Skeletal muscle tissue (tissue), 3 donors: ENCODE measurements at regions not wholly inside any gene's neighbourhood (a gene's known extent, or its start where the extent isn't known, plus 50 kb on each side); places are given as distances from the start of the nearest gene placed in this dataset.
"Not testable (repeated sequence)": the region's sequence is repeated elsewhere in the genome, so short reads cannot be mapped to it uniquely, and the experiment has no call there.

Experiments
- H3K27ac ChIP-seq: one replicate; pipeline ENCODE4 v1.7.0; 2013; ENCODE audit warnings: mild to moderate bottlenecking, low read depth, low read length, inconsistent platforms
- H3K27me3 ChIP-seq, 3 donors: one replicate each; pipeline ENCODE4 v1.7.0; 2013; ENCODE audit warnings: low read length in 3 of 3; ENCODE audit not compliant: control insufficient read depth in 3 of 3, insufficient read depth in 3 of 3
- H3K36me3 ChIP-seq, 3 donors: one replicate each; pipeline ENCODE4 v1.7.0; 2013; ENCODE audit warnings: low read length in 3 of 3; ENCODE audit not compliant: control insufficient read depth in 3 of 3, insufficient read depth in 3 of 3
- H3K4me1 ChIP-seq, 3 donors: one replicate each; pipeline ENCODE4 v1.7.0; 2013; ENCODE audit warnings: low read length in 3 of 3, mild to moderate bottlenecking in 3 of 3; ENCODE audit not compliant: control insufficient read depth in 3 of 3, insufficient read depth in 3 of 3
- H3K4me3 ChIP-seq, 3 donors: one replicate each; pipeline ENCODE4 v1.7.0; 2013; ENCODE audit warnings: low read length in 3 of 3
- H3K9ac ChIP-seq, 3 donors: one replicate each; pipeline ENCODE4 v1.7.0; 2013; ENCODE audit warnings: low read length in 3 of 3, mild to moderate bottlenecking in 3 of 3, moderate library complexity in 2 of 3, low read depth in 1 of 3
- H3K9me3 ChIP-seq, 3 donors: one replicate each; pipeline ENCODE4 v1.7.0; 2013; ENCODE audit warnings: low read length in 3 of 3; ENCODE audit not compliant: control insufficient read depth in 3 of 3
- donor health status: Osteomylitis.

GRCh38 chr7:142437741-142438140, 179.9 kb upstream of the PRSS58 start:
- Histone ChIP-seq H3K9me3 (no peaks in the 10 kb centered on the region), H3K4me3 (no peak overlapping the region), H3K27me3 (peaks cover 0 to 2% (median 0%) of the 10 kb centered on the region in 3 donors), H3K4me1 (peaks cover 0 to 2% (median 0%) of the 10 kb centered on the region in 3 donors), H3K9ac (no peak overlapping the region), H3K27ac (no peak overlapping the region), H3K36me3 (no peaks in the 10 kb centered on the region)

GRCh38 chr7:142436601-142437000, 178.7 kb upstream of the PRSS58 start:
- peaks cover 0 to 2% (median 0%) of the 10 kb centered on the region in 3 donors for H3K27me3 ChIP-seq
- no peaks in the 10 kb centered on the region for H3K9me3 ChIP-seq
- no peak overlapping the region for H3K27ac ChIP-seq
- H3K4me3 ChIP-seq: no peak overlapping the region
- no peak overlapping the region for H3K9ac ChIP-seq
- H3K4me1 ChIP-seq: peaks cover 0 to 2% (median 0%) of the 10 kb centered on the region in 3 donors
- H3K36me3 ChIP-seq: no peaks in the 10 kb centered on the region

GRCh38 chr7:142435606-142436005, 177.7 kb upstream of the PRSS58 start:
- not testable (repeated sequence) for H3K36me3 ChIP-seq, H3K4me3 ChIP-seq, H3K4me1 ChIP-seq, H3K9me3 ChIP-seq, H3K27ac ChIP-seq, H3K9ac ChIP-seq, H3K27me3 ChIP-seq

- Histone ChIP-seq H3K4me1 (peaks cover 0 to 2% (median 0%) of the 10 kb centered on the region in 3 donors), H3K27ac (no peak overlapping the region), H3K9ac (no peak overlapping the region), H3K27me3 (peaks cover 0 to 2% (median 0%) of the 10 kb centered on the region in 3 donors), H3K36me3 (no peaks in the 10 kb centered on the region), H3K9me3 (no peaks in the 10 kb centered on the region), H3K4me3 (no peak overlapping the region)
Observed at GRCh38 chr7:142434666-142435167, 176.9 kb upstream of the PRSS58 start.

GRCh38 chr7:142434133-142434532, 176.3 kb upstream of the PRSS58 start:
- not testable (repeated sequence) for H3K27ac ChIP-seq, H3K9ac ChIP-seq, H3K27me3 ChIP-seq, H3K4me3 ChIP-seq, H3K4me1 ChIP-seq, H3K9me3 ChIP-seq, H3K36me3 ChIP-seq

- no peaks in the 10 kb centered on the region for H3K9me3 ChIP-seq
- H3K4me1 ChIP-seq: no peaks in the 10 kb centered on the region
- H3K27me3 ChIP-seq: no peaks in the 10 kb centered on the region
- H3K27ac ChIP-seq: no peak overlapping the region
- H3K36me3 ChIP-seq: no peaks in the 10 kb centered on the region
- H3K4me3 ChIP-seq: no peak overlapping the region
- no peak overlapping the region for H3K9ac ChIP-seq
Observed at GRCh38 chr7:142432377-142432776, 174.5 kb upstream of the PRSS58 start.

- H3K9me3 ChIP-seq: no peaks in the 10 kb centered on the region
- no peaks in the 10 kb centered on the region for H3K36me3 ChIP-seq
- H3K9ac ChIP-seq: no peak overlapping the region
- no peaks in the 10 kb centered on the region for H3K27me3 ChIP-seq
- no peak overlapping the region for H3K4me3 ChIP-seq
- H3K27ac ChIP-seq: no peak overlapping the region
- H3K4me1 ChIP-seq: no peaks in the 10 kb centered on the region
Observed at GRCh38 chr7:142431491-142431890, 173.6 kb upstream of the PRSS58 start.

GRCh38 chr7:142428094-142428493, 170.2 kb upstream of the PRSS58 start:
- H3K9ac ChIP-seq: no peak overlapping the region
- H3K27ac ChIP-seq: no peak overlapping the region
- no peak overlapping the region for H3K4me3 ChIP-seq
- H3K4me1 ChIP-seq: no peaks in the 10 kb centered on the region
- H3K9me3 ChIP-seq: no peaks in the 10 kb centered on the region
- H3K36me3 ChIP-seq: no peaks in the 10 kb centered on the region
- no peaks in the 10 kb centered on the region for H3K27me3 ChIP-seq

- Histone ChIP-seq H3K4me3 (no peak overlapping the region), H3K4me1 (no peaks in the 10 kb centered on the region), H3K9ac (no peak overlapping the region), H3K9me3 (no peaks in the 10 kb centered on the region), H3K27ac (no peak overlapping the region), H3K27me3 (no peaks in the 10 kb centered on the region), H3K36me3 (no peaks in the 10 kb centered on the region)
Observed at GRCh38 chr7:142425281-142425680, 167.4 kb upstream of the PRSS58 start.

- Histone ChIP-seq H3K27me3 (no peaks in the 10 kb centered on the region), H3K4me1 (no peaks in the 10 kb centered on the region), H3K36me3 (no peaks in the 10 kb centered on the region), H3K4me3 (no peak overlapping the region), H3K9me3 (no peaks in the 10 kb centered on the region), H3K27ac (no peak overlapping the region), H3K9ac (no peak overlapping the region)
Observed at GRCh38 chr7:142422621-142423020, 164.8 kb upstream of the PRSS58 start.
